ENCODE measurements at regions not wholly inside any gene's neighbourhood (a gene's known extent, or its start where the extent isn't known, plus 50 kb on each side); places are given as distances from the start of the nearest gene placed in this dataset.

DNA sequence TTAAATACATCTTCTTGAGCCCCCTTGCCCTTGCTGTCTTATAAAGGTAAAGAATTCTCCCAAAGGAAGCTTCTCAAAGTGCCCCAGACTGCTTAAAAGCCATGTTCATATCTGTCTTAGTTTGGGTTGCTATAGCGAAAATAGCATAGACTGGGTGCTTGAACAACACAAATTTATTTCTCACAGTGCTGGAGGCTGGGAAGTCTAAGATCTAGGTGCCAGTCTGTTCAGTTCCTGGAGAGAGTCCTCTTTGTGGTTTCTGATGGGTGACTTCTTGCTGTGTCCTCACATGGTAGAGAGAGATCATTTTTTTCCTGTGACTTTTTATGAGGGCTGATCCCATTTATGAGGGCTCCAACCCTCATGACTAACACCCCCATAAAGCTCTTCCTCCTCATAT, 486.7 kb upstream of the ADAMTS16 start:
- H3K36me3 ChIP-seq (ENCODE audit: control insufficient read depth in 2 of 2, insufficient read depth in 1 of 2, low read length in 2 of 2): no peaks in the 10 kb centered on the region
- no peak overlapping the region for H3K4me3 ChIP-seq (ENCODE audit: low read depth, low read length)
- TF ChIP-seq PRDM1 (tag by site-specific recombination; IDR thresholded peaks at IDR 0.05) (no peak), KLF7 (tag by site-specific recombination; IDR thresholded peaks at IDR 0.05; ENCODE audit: borderline replicate concordance) (no peak), ZNF132 (tag by site-specific recombination; IDR thresholded peaks at IDR 0.05; ENCODE audit: borderline replicate concordance) (no peak), ZNF555 (tag by site-specific recombination; conservative IDR thresholded peaks at IDR 0.05) (no peak)
- POLR2A ChIA-PET: no interaction called here
- H3K27ac ChIP-seq (ENCODE audit: extremely low read depth, low read depth, low read length): no peak overlapping the region
- no peaks in the 10 kb centered on the region for H3K9me3 ChIP-seq (ENCODE audit: control insufficient read depth, insufficient read depth, low read depth, low read length)
- CTCF ChIA-PET: no interaction called here
- H3K4me1 ChIP-seq (ENCODE audit: control insufficient read depth, insufficient read depth, low read length): no peaks in the 10 kb centered on the region

DNA sequence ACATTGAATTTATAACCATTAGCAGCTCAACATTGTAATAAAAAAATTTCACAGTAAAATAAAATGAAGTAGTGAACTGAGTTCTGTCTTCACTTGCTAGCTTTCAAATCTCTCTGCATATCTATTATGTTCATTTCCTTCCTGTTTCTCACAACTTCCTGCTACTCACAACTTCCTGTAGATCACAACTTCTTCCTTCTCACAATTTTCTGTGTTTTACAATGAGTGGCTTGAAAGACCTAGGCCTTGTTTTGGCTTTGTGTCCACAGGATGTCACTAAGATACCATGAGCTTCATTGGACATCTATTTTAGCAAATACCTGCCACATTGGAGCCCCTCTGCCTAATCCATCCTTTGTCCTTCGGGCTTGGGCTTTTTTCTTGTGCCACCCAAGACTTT, 480.3 kb upstream of the ADAMTS16 start:
- H3K4me1 ChIP-seq (ENCODE audit: control insufficient read depth, insufficient read depth, low read length): no peaks in the 10 kb centered on the region
- ChIA-PET POLR2A (no interaction called here), CTCF (no interaction called here)
- H3K27ac ChIP-seq (ENCODE audit: extremely low read depth, low read depth, low read length): no peak overlapping the region
- H3K4me3 ChIP-seq (ENCODE audit: low read depth, low read length): no peak overlapping the region
- no peaks in the 10 kb centered on the region for H3K36me3 ChIP-seq (ENCODE audit: control insufficient read depth in 2 of 2, insufficient read depth in 1 of 2, low read length in 2 of 2)
- H3K9me3 ChIP-seq (ENCODE audit: control insufficient read depth, insufficient read depth, low read depth, low read length): no peaks in the 10 kb centered on the region
- TF ChIP-seq SP3 (tag by site-specific recombination; IDR thresholded peaks at IDR 0.05) (no peak), ZFP41 (tag by site-specific recombination; IDR thresholded peaks at IDR 0.05; ENCODE audit: borderline replicate concordance) (no peak), SCRT2 (tag by site-specific recombination; IDR thresholded peaks at IDR 0.05) (no peak), ELK4 (IDR thresholded peaks at IDR 0.05; ENCODE audit: borderline replicate concordance, low read depth, low read length) (no peak), GFI1B (tag by site-specific recombination; IDR thresholded peaks at IDR 0.05) (no peak), REST (tag by site-specific recombination; IDR thresholded peaks at IDR 0.05) (no peak), KLF7 (tag by site-specific recombination; IDR thresholded peaks at IDR 0.05; ENCODE audit: borderline replicate concordance) (no peak), ZNF529 (tag by site-specific recombination; IDR thresholded peaks at IDR 0.05; ENCODE audit: insufficient replicate concordance) (no peak), ZXDB (tag by site-specific recombination; IDR thresholded peaks at IDR 0.05) (no peak), ZNF112 (tag by site-specific recombination; IDR thresholded peaks at IDR 0.05) (no peak), GLI4 (tag by site-specific recombination; IDR thresholded peaks at IDR 0.05) (no peak)
- TF ChIP-seq, protein P1, sequence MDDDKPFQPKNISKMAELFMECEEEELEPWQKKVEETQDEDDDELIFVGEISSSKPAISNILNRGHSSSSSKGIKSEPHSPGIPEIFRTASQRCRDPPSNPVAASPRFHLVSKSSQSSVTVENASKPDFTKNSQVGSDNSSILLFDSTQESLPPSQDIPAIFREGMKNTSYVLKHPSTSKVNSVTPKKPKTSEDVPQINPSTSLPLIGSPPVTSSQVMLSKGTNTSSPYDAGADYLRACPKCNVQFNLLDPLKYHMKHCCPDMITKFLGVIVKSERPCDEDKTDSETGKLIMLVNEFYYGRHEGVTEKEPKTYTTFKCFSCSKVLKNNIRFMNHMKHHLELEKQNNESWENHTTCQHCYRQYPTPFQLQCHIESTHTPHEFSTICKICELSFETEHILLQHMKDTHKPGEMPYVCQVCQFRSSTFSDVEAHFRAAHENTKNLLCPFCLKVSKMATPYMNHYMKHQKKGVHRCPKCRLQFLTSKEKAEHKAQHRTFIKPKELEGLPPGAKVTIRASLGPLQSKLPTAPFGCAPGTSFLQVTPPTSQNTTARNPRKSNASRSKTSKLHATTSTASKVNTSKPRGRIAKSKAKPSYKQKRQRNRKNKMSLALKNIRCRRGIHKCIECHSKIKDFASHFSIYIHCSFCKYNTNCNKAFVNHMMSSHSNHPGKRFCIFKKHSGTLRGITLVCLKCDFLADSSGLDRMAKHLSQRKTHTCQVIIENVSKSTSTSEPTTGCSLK (tag by site-specific recombination; IDR thresholded peaks at IDR 0.05): no peak
- TF ChIP-seq, protein P2, sequence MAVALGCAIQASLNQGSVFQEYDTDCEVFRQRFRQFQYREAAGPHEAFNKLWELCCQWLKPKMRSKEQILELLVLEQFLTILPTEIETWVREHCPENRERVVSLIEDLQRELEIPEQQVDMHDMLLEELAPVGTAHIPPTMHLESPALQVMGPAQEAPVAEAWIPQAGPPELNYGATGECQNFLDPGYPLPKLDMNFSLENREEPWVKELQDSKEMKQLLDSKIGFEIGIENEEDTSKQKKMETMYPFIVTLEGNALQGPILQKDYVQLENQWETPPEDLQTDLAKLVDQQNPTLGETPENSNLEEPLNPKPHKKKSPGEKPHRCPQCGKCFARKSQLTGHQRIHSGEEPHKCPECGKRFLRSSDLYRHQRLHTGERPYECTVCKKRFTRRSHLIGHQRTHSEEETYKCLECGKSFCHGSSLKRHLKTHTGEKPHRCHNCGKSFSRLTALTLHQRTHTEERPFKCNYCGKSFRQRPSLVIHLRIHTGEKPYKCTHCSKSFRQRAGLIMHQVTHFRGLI (tag by site-specific recombination; IDR thresholded peaks at IDR 0.05): no peak
